Neural cell (in vitro differentiated cells): ENCODE measurements at regions not wholly inside any gene's neighbourhood (a gene's known extent, or its start where the extent isn't known, plus 50 kb on each side); places are given as distances from the start of the nearest gene placed in this dataset.

Source experiments
- H2AFZ ChIP-seq: fragments of 200-600, 300-800 bp; sonication (generic), shearing (Covaris generic); 2 replicates; pipeline ENCODE4 v1.6.0; 2014; ENCODE audit warnings: low read depth, mild to moderate bottlenecking, antibody characterized with exemption, low read length, moderate library complexity
- H3F3A ChIP-seq: fragments of 200-600 bp; shearing (Covaris generic); 2 replicates; pipeline ENCODE4 v1.6.1; 2016; ENCODE audit warnings: mild to moderate bottlenecking, moderate library complexity, mixed read lengths, antibody characterized with exemption, low read length; ENCODE audit not compliant: insufficient read depth, poor library complexity, severe bottlenecking
- H3K27ac ChIP-seq: fragments of 200-600, 300-800 bp; sonication (generic), shearing (Covaris generic); 2 replicates; pipeline ENCODE4 v1.5.1; 2014; ENCODE audit warnings: mild to moderate bottlenecking, low read length, moderate library complexity
- H3K27me3 ChIP-seq: fragments of 300-800, 200-600 bp; sonication (generic), shearing (Covaris generic); 2 replicates; pipeline ENCODE4 v1.6.0; 2014; ENCODE audit warnings: mild to moderate bottlenecking, low read depth, low read length, moderate library complexity; ENCODE audit not compliant: insufficient read depth
- H3K36me3 ChIP-seq: fragments of 300-800, 200-600 bp; sonication (generic), shearing (Covaris generic); 2 replicates; pipeline ENCODE4 v1.5.1; 2014; ENCODE audit warnings: mild to moderate bottlenecking, antibody characterized with exemption, low read length, moderate library complexity; ENCODE audit not compliant: insufficient read depth
- H3K4me2 ChIP-seq: fragments of 300-800, 200-600 bp; sonication (generic), shearing (Covaris generic); 2 replicates; pipeline ENCODE4 v1.6.0; 2014; ENCODE audit warnings: mild to moderate bottlenecking, low read length
- H3K4me3 ChIP-seq: fragments of 300-800, 200-600 bp; sonication (generic), shearing (Covaris generic); 2 replicates; pipeline ENCODE4 v1.5.1; 2014; ENCODE audit warnings: mild to moderate bottlenecking, low read length, moderate library complexity
- H3K79me2 ChIP-seq: fragments of 200-600 bp; shearing (Covaris generic); replicated peaks from 2 replicates; pipeline ENCODE4 v1.6.0; 2014; ENCODE audit warnings: mild to moderate bottlenecking, low read length, moderate library complexity; ENCODE audit not compliant: insufficient read depth
- H3K9ac ChIP-seq: fragments of 300-800, 200-600 bp; sonication (generic), shearing (Covaris generic); 2 replicates; pipeline ENCODE4 v1.6.1; 2016; ENCODE audit warnings: mild to moderate bottlenecking, low read length, mixed read lengths
- H3K9me2 ChIP-seq: fragments of 200-600 bp; shearing (Covaris generic); 2 replicates; pipeline ENCODE4 v1.6.1; 2016; ENCODE audit warnings: mild to moderate bottlenecking, low read length, mixed read lengths; ENCODE audit not compliant: insufficient read depth
- H3K9me3 ChIP-seq: fragments of 200-600, 300-800 bp; sonication (generic), shearing (Covaris generic); 2 replicates; pipeline ENCODE4 v1.6.1; 2016; ENCODE audit warnings: mild to moderate bottlenecking, mixed run types, low read length, moderate library complexity, mixed read lengths
- H4K20me1 ChIP-seq: fragments of 200-600 bp; shearing (Covaris generic); 2 replicates; pipeline ENCODE4 v1.6.1; 2016; ENCODE audit warnings: mild to moderate bottlenecking, mixed run types; ENCODE audit not compliant: insufficient read depth
- CTCF ChIP-seq: fragments of 450-650 bp; IDR thresholded peaks from 2 replicates; pipeline ENCODE4 v1.5.1; 2014; ENCODE audit warnings: antibody characterized with exemption, mild to moderate bottlenecking, moderate library complexity; ENCODE audit not compliant: poor library complexity, severe bottlenecking
- EP300 ChIP-seq: fragments of 450-650 bp; conservative IDR thresholded peaks from 2 replicates; pipeline ENCODE4 v1.6.1; 2014; ENCODE audit warnings: antibody characterized with exemption, mild to moderate bottlenecking, moderate library complexity; ENCODE audit not compliant: poor library complexity, severe bottlenecking
- EZH2 ChIP-seq: fragments of 200-600, 300-800 bp; shearing (Covaris generic), sonication (generic); IDR thresholded peaks from 2 replicates; pipeline ENCODE4 v1.6.1; 2014; ENCODE audit warnings: antibody characterized with exemption, low read length, borderline replicate concordance, mild to moderate bottlenecking; ENCODE audit not compliant: insufficient read depth, poor library complexity, severe bottlenecking
- MXI1 ChIP-seq: fragments of 450-650 bp; conservative IDR thresholded peaks from 2 replicates; pipeline ENCODE4 v1.6.1; 2014; ENCODE audit warnings: antibody characterized with exemption, mild to moderate bottlenecking; ENCODE audit not compliant: poor library complexity, severe bottlenecking
- POLR2AphosphoS5 ChIP-seq: IDR thresholded peaks from 2 replicates; pipeline ENCODE4 v1.6.1; 2012
- RAD21 ChIP-seq: fragments of 450-650 bp; conservative IDR thresholded peaks from 2 replicates; pipeline ENCODE4 v1.6.1; 2014; ENCODE audit warnings: antibody characterized with exemption, mild to moderate bottlenecking, moderate library complexity
- REST ChIP-seq: IDR thresholded peaks from 2 replicates; pipeline ENCODE4 v1.6.1; 2012; ENCODE audit warnings: borderline replicate concordance
- SMC3 ChIP-seq: fragments of 450-650 bp; conservative IDR thresholded peaks from 2 replicates; pipeline ENCODE4 v1.6.1; 2014; ENCODE audit warnings: antibody characterized with exemption, mild to moderate bottlenecking, moderate library complexity; ENCODE audit not compliant: poor library complexity
- TAF1 ChIP-seq: IDR thresholded peaks from 2 replicates; pipeline ENCODE4 v1.6.1; 2012; ENCODE audit warnings: low read depth

DNA sequence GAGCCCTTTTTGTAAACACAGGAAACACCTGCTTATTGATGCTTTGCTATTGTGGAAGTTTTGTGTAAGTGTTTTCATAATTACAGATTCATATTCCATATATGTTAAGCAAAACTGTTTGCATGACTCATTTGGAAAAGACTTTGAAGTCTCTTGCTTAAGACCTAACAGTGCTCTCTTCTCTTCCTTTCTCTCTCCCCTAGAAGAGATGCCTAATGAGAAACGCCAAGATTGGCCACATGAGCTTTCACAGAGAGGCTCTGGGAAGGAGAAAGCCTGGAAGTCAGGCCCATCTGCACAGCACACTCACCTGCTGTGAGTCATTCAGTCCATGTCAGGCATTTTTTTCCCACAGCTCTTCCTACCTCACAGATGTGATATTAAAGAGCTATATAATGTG is 101.6 kb upstream of the PALMD start:
- H3K27me3 ChIP-seq: no peaks in the 10 kb centered on the region
- no peaks in the 10 kb centered on the region for H3F3A ChIP-seq
- no peaks in the 10 kb centered on the region for H3K36me3 ChIP-seq
- no peak overlapping the region for H3K4me2 ChIP-seq
- no peak overlapping the region for H3K4me3 ChIP-seq
- TF ChIP-seq REST: peak; percentile 58
- no peak for TF ChIP-seq RAD21
- TF ChIP-seq EP300: no peak
- TF ChIP-seq MXI1: no peak
- no peak for TF ChIP-seq CTCF
- TF ChIP-seq POLR2AphosphoS5: peak; percentile 19
- no peak for TF ChIP-seq TAF1
- no peak for TF ChIP-seq SMC3
- no peak for TF ChIP-seq EZH2
- no peaks in the 10 kb centered on the region for H3K9me3 ChIP-seq
- H3K9ac ChIP-seq: no peak overlapping the region
- H3K27ac ChIP-seq: no peak overlapping the region
- H4K20me1 ChIP-seq: no peaks in the 10 kb centered on the region
- H3K79me2 ChIP-seq: no peaks in the 10 kb centered on the region
- H3K9me2 ChIP-seq: no peaks in the 10 kb centered on the region
- no peak overlapping the region for H2AFZ ChIP-seq

- H4K20me1 ChIP-seq: no peaks in the 10 kb centered on the region
- H3K9me3 ChIP-seq: no peaks in the 10 kb centered on the region
- H3K36me3 ChIP-seq: no peaks in the 10 kb centered on the region
- no peaks in the 10 kb centered on the region for H3K27me3 ChIP-seq
- H3K27ac ChIP-seq: no peak overlapping the region
- no peak overlapping the region for H3K4me3 ChIP-seq
- no peaks in the 10 kb centered on the region for H3F3A ChIP-seq
- H3K9me2 ChIP-seq: no peaks in the 10 kb centered on the region
- H3K9ac ChIP-seq: no peak overlapping the region
- H3K79me2 ChIP-seq: no peaks in the 10 kb centered on the region
- no peak overlapping the region for H2AFZ ChIP-seq
- no peak for TF ChIP-seq EP300
- H3K4me2 ChIP-seq: no peak overlapping the region
These were observed 99.2 kb upstream of the PALMD start for GRCh38 chr1:99546432-99547416.
